Peyer's patch (tissue), 4 donors: ENCODE measurements at regions not wholly inside any gene's neighbourhood (a gene's known extent, or its start where the extent isn't known, plus 50 kb on each side); places are given as distances from the start of the nearest gene placed in this dataset.

Experiments
- CTCF ChIP-seq, 6 experiments: fragments of 450-650 bp in 4 of 6; fragments of 200-600 bp in 2 of 6; sonication (generic) in 1 of 6; IDR thresholded peaks; one replicate each; pipeline ENCODE4 v1.5.1; 2017 to 2019; ENCODE audit warnings: antibody characterized with exemption in 6 of 6, mild to moderate bottlenecking in 3 of 6, moderate library complexity in 1 of 6
- POLR2A ChIP-seq, 2 donors: fragments of 450-650 bp; IDR thresholded peaks; one replicate each; pipeline ENCODE4 v1.5.1; 2017; ENCODE audit warnings: antibody characterized with exemption in 2 of 2, mild to moderate bottlenecking in 2 of 2, moderate library complexity in 2 of 2

- TF ChIP-seq CTCF (IDR thresholded peaks at IDR 0.05) (no peak), POLR2A (IDR thresholded peaks at IDR 0.05) (no peak)
Measured at GRCh38 chr1:37243368-37244082, 209.2 kb upstream of the GRIK3 start.
